Vagina (tissue), 2 donors: ENCODE measurements at regions not wholly inside any gene's neighbourhood (a gene's known extent, or its start where the extent isn't known, plus 50 kb on each side); places are given as distances from the start of the nearest gene placed in this dataset.

Experiments
- POLR2A ChIP-seq, 2 donors: fragments of 450-650 bp; IDR thresholded peaks; one replicate each; pipeline ENCODE4 v1.6.1; 2017; ENCODE audit warnings: antibody characterized with exemption in 2 of 2, mild to moderate bottlenecking in 2 of 2, moderate library complexity in 2 of 2
- POLR2AphosphoS5 ChIP-seq, 2 donors: sonication (generic); formaldehyde crosslinking; IDR thresholded peaks; one replicate each; pipeline ENCODE4 v1.9.0; 2017; ENCODE audit warnings: antibody characterized with exemption in 2 of 2, mild to moderate bottlenecking in 2 of 2, low read depth in 1 of 2; ENCODE audit not compliant: insufficient read depth in 1 of 2
- TF ChIP-seq, protein P1 (sequence below), 3 experiments: fragments of 450-650 bp in 2 of 3; fragments of 200-600 bp in 1 of 3; sonication (generic) in 1 of 3; IDR thresholded peaks; one replicate each; pipeline ENCODE4 v1.5.1; 2017 to 2019; ENCODE audit warnings: antibody characterized with exemption in 3 of 3, mild to moderate bottlenecking in 2 of 3, moderate library complexity in 2 of 3

DNA sequence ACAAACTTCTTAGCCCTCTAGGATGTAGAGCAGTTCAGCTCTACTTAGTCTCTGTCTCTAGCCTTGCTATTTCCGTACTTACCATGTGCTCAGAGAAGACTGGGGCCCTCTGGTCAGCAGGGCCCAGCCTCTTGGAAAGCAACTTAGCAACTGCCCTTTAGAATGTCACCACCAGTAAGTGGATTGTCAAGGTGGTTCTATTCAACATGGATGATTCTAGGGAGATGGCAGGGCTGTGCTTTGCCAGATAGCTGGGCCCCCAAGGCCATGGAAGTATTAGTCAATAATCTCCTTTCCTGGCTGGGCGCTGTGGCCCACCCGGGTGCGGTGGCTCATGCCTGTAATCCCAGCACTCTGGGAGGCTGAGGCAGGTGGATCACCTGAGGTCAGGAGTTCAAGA lies 177.6 kb upstream of the MVB12B start:
- no peak for TF ChIP-seq POLR2A (IDR thresholded peaks at IDR 0.05)
- TF ChIP-seq, protein P1, sequence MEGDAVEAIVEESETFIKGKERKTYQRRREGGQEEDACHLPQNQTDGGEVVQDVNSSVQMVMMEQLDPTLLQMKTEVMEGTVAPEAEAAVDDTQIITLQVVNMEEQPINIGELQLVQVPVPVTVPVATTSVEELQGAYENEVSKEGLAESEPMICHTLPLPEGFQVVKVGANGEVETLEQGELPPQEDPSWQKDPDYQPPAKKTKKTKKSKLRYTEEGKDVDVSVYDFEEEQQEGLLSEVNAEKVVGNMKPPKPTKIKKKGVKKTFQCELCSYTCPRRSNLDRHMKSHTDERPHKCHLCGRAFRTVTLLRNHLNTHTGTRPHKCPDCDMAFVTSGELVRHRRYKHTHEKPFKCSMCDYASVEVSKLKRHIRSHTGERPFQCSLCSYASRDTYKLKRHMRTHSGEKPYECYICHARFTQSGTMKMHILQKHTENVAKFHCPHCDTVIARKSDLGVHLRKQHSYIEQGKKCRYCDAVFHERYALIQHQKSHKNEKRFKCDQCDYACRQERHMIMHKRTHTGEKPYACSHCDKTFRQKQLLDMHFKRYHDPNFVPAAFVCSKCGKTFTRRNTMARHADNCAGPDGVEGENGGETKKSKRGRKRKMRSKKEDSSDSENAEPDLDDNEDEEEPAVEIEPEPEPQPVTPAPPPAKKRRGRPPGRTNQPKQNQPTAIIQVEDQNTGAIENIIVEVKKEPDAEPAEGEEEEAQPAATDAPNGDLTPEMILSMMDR (IDR thresholded peaks at IDR 0.05): no peak
- no peak for TF ChIP-seq POLR2AphosphoS5 (IDR thresholded peaks at IDR 0.05; ENCODE audit: insufficient read depth in 1 of 2, low read depth in 1 of 2)
